Esophagus muscularis mucosa (tissue), 4 donors: ENCODE measurements at regions not wholly inside any gene's neighbourhood (a gene's known extent, or its start where the extent isn't known, plus 50 kb on each side); places are given as distances from the start of the nearest gene placed in this dataset.
A peak's percentile ranks its signal among the peaks of the same experiment; 100 is the strongest.

Source experiments
- DNase-seq: peaks from one replicate; pipeline ENCODE4 v3.0.0-alpha.2; 2017; ENCODE audit errors: extremely low spot score
- H3K27ac ChIP-seq, 4 donors: fragments of 200-600 bp; sonication (generic); replicated peaks in 1 of 4; 1 replicate in 3 of 4; 2 replicates in 1 of 4; pipeline ENCODE4 v1.5.1; 2016 to 2019; ENCODE audit warnings: mild to moderate bottlenecking in 1 of 4
- H3K27me3 ChIP-seq, 4 donors: fragments of 200-600 bp; sonication (generic); one replicate each; pipeline versions ENCODE4 v1.5.1 to v1.6.0; 2016 to 2019
- H3K36me3 ChIP-seq, 4 donors: fragments of 200-600 bp; sonication (generic); one replicate each; pipeline ENCODE4 v1.5.1; 2016 to 2019
- H3K4me1 ChIP-seq, 4 donors: fragments of 200-600 bp; sonication (generic); one replicate each; pipeline ENCODE4 v1.5.1; 2016 to 2019
- H3K4me3 ChIP-seq, 4 donors: fragments of 200-600 bp; sonication (generic); 1 replicate in 2 of 4; 2 replicates in 2 of 4; pipeline ENCODE4 v1.5.1; 2016 to 2019; ENCODE audit warnings: mild to moderate bottlenecking in 4 of 4, moderate library complexity in 1 of 4
- H3K9me3 ChIP-seq, 4 donors: fragments of 200-600 bp; sonication (generic); 1 replicate in 3 of 4; 2 replicates in 1 of 4; pipeline ENCODE4 v1.5.1; 2016 to 2019
- CTCF ChIP-seq, 3 experiments: fragments of 200-600 bp in 2 of 3; fragments of 450-650 bp in 1 of 3; sonication (generic) in 2 of 3; IDR thresholded peaks; one replicate each; pipeline ENCODE4 v1.5.1; 2017 to 2019; ENCODE audit warnings: antibody characterized with exemption in 3 of 3, mild to moderate bottlenecking in 2 of 3, moderate library complexity in 1 of 3
- EP300 ChIP-seq: sonication (generic); formaldehyde crosslinking; IDR thresholded peaks from one replicate; pipeline ENCODE4 v1.6.1; 2017; ENCODE audit warnings: antibody characterized with exemption
- POLR2A ChIP-seq: fragments of 450-650 bp; IDR thresholded peaks from one replicate; pipeline ENCODE4 v1.6.1; 2017; ENCODE audit warnings: antibody characterized with exemption, moderate library complexity, mild to moderate bottlenecking, low read depth
- POLR2AphosphoS5 ChIP-seq, 2 donors: sonication (generic); formaldehyde crosslinking; IDR thresholded peaks; one replicate each; pipeline ENCODE4 v1.6.1; 2017; ENCODE audit warnings: antibody characterized with exemption in 2 of 2
- WGBS: methylation state at CpG from one replicate; pipeline ENCODE4 v1.1.5; 2018; 5-methylcytosine and 5-hydroxymethylcytosine counted together
- intact Hi-C: fragments of 100-400 bp; cut with DNase I; formaldehyde crosslinking; loops from one replicate; pipeline ENCODE4 v1.15.1; 2023

- 14% methylated on average over 13 of the region's 13 CpGs for WGBS
Measured at GRCh38 chr6:137707590-137708360, 159.3 kb upstream of the TNFAIP3 start.

GRCh38 chr6:137708481-137708880 is 158.6 kb upstream of the TNFAIP3 start:
- WGBS, result 39% methylated on average over 1 of the region's 1 CpG
- Histone ChIP-seq H3K27ac (no peak overlapping the region), H3K4me3 (no peak overlapping the region), H3K27me3 (no peaks in the 10 kb centered on the region), H3K36me3 (no peaks in the 10 kb centered on the region), H3K9me3 (no peaks in the 10 kb centered on the region), H3K4me1 (peaks cover 8 to 25% (median 14%) of the 10 kb centered on the region in 4 donors)
- intact Hi-C loops, result loop anchor here (2.0 to 10.0 kb wide), 4 partner anchors 158 to 396 kb away; partner anchors contain the start of genes PERP and TNFAIP3
- TF ChIP-seq CTCF (IDR thresholded peaks at IDR 0.05) (no peak), POLR2AphosphoS5 (IDR thresholded peaks at IDR 0.05) (no peak), EP300 (no peak), POLR2A (no peak)
- DNase-seq, result no peak

More at GRCh38 chr6:137707590-137708360, 159.3 kb upstream of the TNFAIP3 start:
- intact Hi-C loops, result loop anchor here (2.0 to 10.0 kb wide), 4 partner anchors 159 to 397 kb away; partner anchors contain the start of genes PERP and TNFAIP3
- H3K36me3 ChIP-seq, result no peaks in the 10 kb centered on the region
- H3K4me3 ChIP-seq, result peak overlapping the region; percentile 5 to 35 (median 16)
- no peak for DNase-seq
- no peaks in the 10 kb centered on the region for H3K9me3 ChIP-seq
- TF ChIP-seq EP300 (peak; percentile 62), POLR2A (no peak), CTCF (IDR thresholded peaks at IDR 0.05) (peak; percentile 79 to 83 (median 82)), POLR2AphosphoS5 (IDR thresholded peaks at IDR 0.05) (peak; percentile 51 to 54)
- no peaks in the 10 kb centered on the region for H3K27me3 ChIP-seq
- peak overlapping the region in 1 of 4 donors; percentile 25 for H3K27ac ChIP-seq
- H3K4me1 ChIP-seq, result peaks cover 11 to 25% (median 14%) of the 10 kb centered on the region in 4 donors

- DNase-seq, result no peak
- Histone ChIP-seq H3K9me3 (no peaks in the 10 kb centered on the region), H3K27ac (no peak overlapping the region), H3K27me3 (no peaks in the 10 kb centered on the region), H3K36me3 (no peaks in the 10 kb centered on the region), H3K4me3 (no peak overlapping the region), H3K4me1 (peaks cover 8 to 25% (median 14%) of the 10 kb centered on the region in 4 donors)
- 84% methylated on average over 7 of the region's 7 CpGs for WGBS
- TF ChIP-seq EP300 (no peak), POLR2A (no peak), CTCF (IDR thresholded peaks at IDR 0.05) (no peak), POLR2AphosphoS5 (IDR thresholded peaks at IDR 0.05) (no peak)
- intact Hi-C loops, result loop anchor here (2.0 to 10.0 kb wide), 5 partner anchors 65 to 395 kb away; partner anchors contain the start of genes PERP and TNFAIP3
Measured at GRCh38 chr6:137709424-137710236, 157.4 kb upstream of the TNFAIP3 start.

- Histone ChIP-seq H3K4me1 (peaks cover 8 to 19% (median 12%) of the 10 kb centered on the region in 4 donors), H3K4me3 (no peak overlapping the region), H3K27me3 (no peaks in the 10 kb centered on the region), H3K27ac (no peak overlapping the region), H3K36me3 (no peaks in the 10 kb centered on the region), H3K9me3 (no peaks in the 10 kb centered on the region)
- no peak for TF ChIP-seq CTCF (IDR thresholded peaks at IDR 0.05)
- no peak for TF ChIP-seq POLR2AphosphoS5 (IDR thresholded peaks at IDR 0.05)
- TF ChIP-seq EP300, result no peak
- no peak for TF ChIP-seq POLR2A
- intact Hi-C loops, result loop anchor here (10.0 kb wide), 1 partner anchor 63 kb away; no protein-coding TSS in a partner anchor
- DNase-seq, result no peak
- 82% methylated on average over 1 of the region's 1 CpG for WGBS
Measured at GRCh38 chr6:137711972-137712371, 155.1 kb upstream of the TNFAIP3 start.
